DND-41 (cell line): ENCODE measurements at regions not wholly inside any gene's neighbourhood (a gene's known extent, or its start where the extent isn't known, plus 50 kb on each side); places are given as distances from the start of the nearest gene placed in this dataset.

Experiments
- ATAC-seq: fragments of 200-7000 bp; cut with Tn5 transposase; 3 replicates; pipeline ENCODE4 v1.9.1; 2021; ENCODE audit warnings: low read depth; ENCODE audit not compliant: insufficient read depth
- DNase-seq: peaks from one replicate; pipeline ENCODE4 v3.0.0-alpha.2; 2020
- H2AFZ ChIP-seq: 2 replicates; pipeline ENCODE4 v1.6.0; 2012; ENCODE audit warnings: low read depth, low read length
- H3K27ac ChIP-seq: 2 replicates; pipeline ENCODE4 v1.5.1; 2012; ENCODE audit warnings: low read length, inconsistent platforms
- H3K27me3 ChIP-seq: fragments of 200-600 bp; sonication (generic); 2 replicates; pipeline ENCODE4 v1.6.0; 2012; ENCODE audit warnings: low read length, mild to moderate bottlenecking, inconsistent platforms; ENCODE audit not compliant: insufficient read depth, poor library complexity
- H3K36me3 ChIP-seq: 2 replicates; pipeline ENCODE4 v1.5.1; 2012; ENCODE audit warnings: low read length, inconsistent platforms; ENCODE audit not compliant: insufficient read depth
- H3K4me1 ChIP-seq: 2 replicates; pipeline ENCODE4 v1.5.1; 2012; ENCODE audit warnings: mild to moderate bottlenecking, low read length; ENCODE audit not compliant: insufficient read depth
- H3K4me2 ChIP-seq: 2 replicates; pipeline ENCODE4 v1.6.0; 2012; ENCODE audit warnings: mild to moderate bottlenecking, moderate library complexity, low read length, inconsistent platforms; ENCODE audit not compliant: insufficient read depth
- H3K4me3 ChIP-seq, 2 experiments: fragments of 200-600 bp in 1 of 2; shearing (Covaris generic) in 1 of 2; 2 replicates each; pipeline ENCODE4 v1.5.1; 2012 to 2016; ENCODE audit warnings: inconsistent platforms in 2 of 2, low read length in 2 of 2, mild to moderate bottlenecking in 2 of 2, low read depth in 1 of 2, moderate library complexity in 1 of 2
- H3K79me2 ChIP-seq: 2 replicates; pipeline ENCODE4 v1.6.0; 2012; ENCODE audit warnings: low read length, inconsistent platforms; ENCODE audit not compliant: insufficient read depth
- H3K9ac ChIP-seq: 2 replicates; pipeline ENCODE4 v1.6.0; 2012; ENCODE audit warnings: low read depth, mild to moderate bottlenecking, inconsistent platforms, low read length, moderate library complexity
- H3K9me3 ChIP-seq: 2 replicates; pipeline ENCODE4 v1.5.1; 2012; ENCODE audit warnings: low read length, moderate library complexity, mild to moderate bottlenecking, inconsistent platforms; ENCODE audit not compliant: insufficient read depth, severe bottlenecking
- H4K20me1 ChIP-seq: 2 replicates; pipeline ENCODE4 v1.6.0; 2012; ENCODE audit warnings: low read length; ENCODE audit not compliant: insufficient read depth
- EZH2 ChIP-seq: IDR thresholded peaks from 3 replicates; pipeline ENCODE4 v1.6.1; 2012; ENCODE audit warnings: borderline replicate concordance, low read depth, mild to moderate bottlenecking, moderate library complexity, low read length, inconsistent platforms; ENCODE audit not compliant: severe bottlenecking
- TF ChIP-seq, protein P1 (sequence below): IDR thresholded peaks from 2 replicates; pipeline ENCODE4 v1.5.1; 2012; ENCODE audit warnings: borderline replicate concordance, low read length, moderate library complexity, mild to moderate bottlenecking; ENCODE audit not compliant: poor library complexity, severe bottlenecking; ENCODE audit errors: extremely low read depth

- Histone ChIP-seq H3K9me3 (no peaks in the 10 kb centered on the region), H3K4me1 (no peaks in the 10 kb centered on the region), H2AFZ (no peak overlapping the region), H3K9ac (no peak overlapping the region), H3K27me3 (peaks cover 3% of the 10 kb centered on the region), H3K4me3 (no peak overlapping the region), H3K4me2 (no peak overlapping the region), H3K36me3 (no peaks in the 10 kb centered on the region), H3K27ac (no peak overlapping the region), H4K20me1 (no peaks in the 10 kb centered on the region), H3K79me2 (no peaks in the 10 kb centered on the region)
- no peak for TF ChIP-seq EZH2
- TF ChIP-seq, protein P1, sequence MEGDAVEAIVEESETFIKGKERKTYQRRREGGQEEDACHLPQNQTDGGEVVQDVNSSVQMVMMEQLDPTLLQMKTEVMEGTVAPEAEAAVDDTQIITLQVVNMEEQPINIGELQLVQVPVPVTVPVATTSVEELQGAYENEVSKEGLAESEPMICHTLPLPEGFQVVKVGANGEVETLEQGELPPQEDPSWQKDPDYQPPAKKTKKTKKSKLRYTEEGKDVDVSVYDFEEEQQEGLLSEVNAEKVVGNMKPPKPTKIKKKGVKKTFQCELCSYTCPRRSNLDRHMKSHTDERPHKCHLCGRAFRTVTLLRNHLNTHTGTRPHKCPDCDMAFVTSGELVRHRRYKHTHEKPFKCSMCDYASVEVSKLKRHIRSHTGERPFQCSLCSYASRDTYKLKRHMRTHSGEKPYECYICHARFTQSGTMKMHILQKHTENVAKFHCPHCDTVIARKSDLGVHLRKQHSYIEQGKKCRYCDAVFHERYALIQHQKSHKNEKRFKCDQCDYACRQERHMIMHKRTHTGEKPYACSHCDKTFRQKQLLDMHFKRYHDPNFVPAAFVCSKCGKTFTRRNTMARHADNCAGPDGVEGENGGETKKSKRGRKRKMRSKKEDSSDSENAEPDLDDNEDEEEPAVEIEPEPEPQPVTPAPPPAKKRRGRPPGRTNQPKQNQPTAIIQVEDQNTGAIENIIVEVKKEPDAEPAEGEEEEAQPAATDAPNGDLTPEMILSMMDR = no peak
- DNase-seq = no peak
- no peak for ATAC-seq
Measured at GRCh38 chr7:39838326-39838725, 111.7 kb upstream of the CDK13 start.

DNA sequence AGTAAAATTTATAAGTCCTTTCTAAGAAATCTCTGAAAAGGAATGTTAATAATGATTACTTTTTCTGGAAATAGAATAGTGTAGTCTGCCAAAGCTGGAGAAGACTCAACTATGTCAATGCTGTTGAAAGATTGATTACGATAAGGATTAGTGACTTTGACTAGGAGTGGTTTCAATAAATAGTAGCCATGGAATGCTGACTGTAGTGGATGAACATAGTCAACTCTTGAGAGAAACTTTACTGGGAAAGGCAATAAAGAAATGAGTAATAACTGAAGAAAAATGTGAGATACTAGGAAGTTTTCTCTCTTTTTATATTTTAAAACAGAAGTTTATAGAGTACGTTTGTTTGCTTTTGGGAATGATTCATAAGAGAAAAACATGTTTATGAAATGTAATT, 105.0 kb upstream of the CDK13 start:
- TF ChIP-seq, protein P1 = no peak
- no peak for TF ChIP-seq EZH2
- Histone ChIP-seq H3K9ac (no peak overlapping the region), H2AFZ (no peak overlapping the region), H3K9me3 (no peaks in the 10 kb centered on the region), H3K36me3 (no peaks in the 10 kb centered on the region), H3K27me3 (peaks cover 4% of the 10 kb centered on the region), H3K4me2 (no peak overlapping the region), H4K20me1 (no peaks in the 10 kb centered on the region), H3K4me1 (no peaks in the 10 kb centered on the region), H3K79me2 (no peaks in the 10 kb centered on the region), H3K4me3 (no peak overlapping the region), H3K27ac (no peak overlapping the region)
- no peak for DNase-seq
- ATAC-seq = no peak

DNA sequence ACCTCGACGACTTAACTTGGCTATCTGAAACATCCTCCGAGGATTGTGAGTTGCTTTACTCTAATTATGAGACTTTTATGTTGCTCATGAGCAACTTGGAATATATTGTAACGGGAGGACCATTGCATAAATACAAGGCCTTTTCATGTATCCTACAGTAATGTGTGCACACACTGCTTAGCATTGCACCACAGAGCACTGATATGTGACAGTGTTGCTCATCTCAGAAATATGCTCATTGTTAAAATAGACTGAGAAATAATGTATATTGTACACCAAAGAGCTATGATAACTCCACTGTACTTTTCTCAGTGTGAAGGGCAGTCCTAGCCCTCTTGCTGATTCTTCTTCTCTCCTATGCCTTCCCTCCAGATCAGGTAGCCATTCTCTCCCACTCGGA, 102.8 kb upstream of the CDK13 start:
- Histone ChIP-seq H3K9me3 (no peaks in the 10 kb centered on the region), H4K20me1 (no peaks in the 10 kb centered on the region), H3K79me2 (no peaks in the 10 kb centered on the region), H3K4me3 (no peak overlapping the region), H3K4me2 (no peak overlapping the region), H2AFZ (no peak overlapping the region), H3K9ac (no peak overlapping the region), H3K27ac (no peak overlapping the region), H3K36me3 (no peaks in the 10 kb centered on the region), H3K4me1 (no peaks in the 10 kb centered on the region), H3K27me3 (peaks cover 4% of the 10 kb centered on the region)
- no peak for TF ChIP-seq EZH2
- TF ChIP-seq, protein P1 = no peak
- ATAC-seq (no peak), DNase-seq (no peak)
